Liver (tissue), 8 donors: ENCODE measurements at regions not wholly inside any gene's neighbourhood (a gene's known extent, or its start where the extent isn't known, plus 50 kb on each side); places are given as distances from the start of the nearest gene placed in this dataset.

Source experiments
- DNase-seq: peaks from one replicate; pipeline ENCODE4 v3.0.0-alpha.2; 2017; ENCODE audit warnings: low spot score
- H3K27ac ChIP-seq, 2 donors: one replicate each; pipeline ENCODE4 v1.7.0; 2013; ENCODE audit warnings: inconsistent platforms in 2 of 2, low read length in 2 of 2, control low read depth in 1 of 2, low read depth in 1 of 2, mild to moderate bottlenecking in 1 of 2
- H3K27me3 ChIP-seq, 4 donors: one replicate each; pipeline versions ENCODE4 v1.6.1 to v1.7.0; 2013; ENCODE audit warnings: low read length in 3 of 4, inconsistent platforms in 1 of 4, mild to moderate bottlenecking in 1 of 4, moderate library complexity in 1 of 4; ENCODE audit not compliant: control insufficient read depth in 4 of 4, insufficient read depth in 4 of 4
- H3K36me3 ChIP-seq, 4 donors: one replicate each; pipeline versions ENCODE4 v1.6.1 to v1.7.0; 2013; ENCODE audit warnings: low read length in 3 of 4, mild to moderate bottlenecking in 3 of 4, low read depth in 1 of 4, moderate library complexity in 1 of 4; ENCODE audit not compliant: control insufficient read depth in 4 of 4, insufficient read depth in 3 of 4
- H3K4me1 ChIP-seq, 4 donors: one replicate each; pipeline versions ENCODE4 v1.6.1 to v1.7.0; 2013; ENCODE audit warnings: low read length in 3 of 4, mild to moderate bottlenecking in 3 of 4, moderate library complexity in 1 of 4; ENCODE audit not compliant: control insufficient read depth in 4 of 4, insufficient read depth in 4 of 4
- H3K4me3 ChIP-seq, 3 donors: one replicate each; pipeline versions ENCODE4 v1.6.1 to v1.7.0; 2013; ENCODE audit warnings: low read length in 3 of 3, control low read depth in 1 of 3, low read depth in 1 of 3, mild to moderate bottlenecking in 1 of 3
- H3K9ac ChIP-seq, 2 donors: one replicate each; pipeline ENCODE4 v1.7.0; 2013; ENCODE audit warnings: low read length in 2 of 2, mild to moderate bottlenecking in 2 of 2, moderate library complexity in 2 of 2, control low read depth in 1 of 2, low read depth in 1 of 2
- H3K9me3 ChIP-seq, 4 donors: one replicate each; pipeline versions ENCODE4 v1.6.1 to v1.7.0; 2013; ENCODE audit warnings: low read length in 3 of 4; ENCODE audit not compliant: control insufficient read depth in 4 of 4
- EGR1 ChIP-seq, 2 donors: IDR thresholded peaks; 2 replicates each; pipeline ENCODE4 v1.6.1; 2016 to 2018; ENCODE audit warnings: antibody characterized with exemption in 2 of 2, low read depth in 2 of 2
- FOXA1 ChIP-seq: IDR thresholded peaks from 2 replicates; pipeline ENCODE4 v1.6.1; 2016; ENCODE audit warnings: antibody characterized with exemption
- FOXA2 ChIP-seq: IDR thresholded peaks from 2 replicates; pipeline ENCODE4 v1.6.1; 2016; ENCODE audit warnings: antibody characterized with exemption
- GABPA ChIP-seq, 2 donors: IDR thresholded peaks in 1 of 2; conservative IDR thresholded peaks in 1 of 2; 2 replicates each; pipeline ENCODE4 v1.6.1; 2016; ENCODE audit warnings: antibody characterized with exemption in 2 of 2, mild to moderate bottlenecking in 1 of 2, moderate library complexity in 1 of 2
- HNF4A ChIP-seq, 2 donors: conservative IDR thresholded peaks; 2 replicates each; pipeline ENCODE4 v1.6.1; 2016; ENCODE audit warnings: antibody characterized with exemption in 2 of 2, mild to moderate bottlenecking in 2 of 2
- JUND ChIP-seq, 2 donors: IDR thresholded peaks; 2 replicates each; pipeline ENCODE4 v1.6.1; 2016; ENCODE audit warnings: antibody characterized with exemption in 2 of 2
- RAD21 ChIP-seq, 2 donors: IDR thresholded peaks; 2 replicates each; pipeline ENCODE4 v1.6.1; 2016; ENCODE audit warnings: antibody characterized with exemption in 2 of 2, mild to moderate bottlenecking in 2 of 2
- RXRA ChIP-seq, 2 donors: IDR thresholded peaks; 2 replicates each; pipeline ENCODE4 v1.6.1; 2017 to 2018; ENCODE audit warnings: antibody characterized with exemption in 2 of 2, mild to moderate bottlenecking in 1 of 2
- SP1 ChIP-seq: IDR thresholded peaks from 2 replicates; pipeline ENCODE4 v1.6.1; 2018; ENCODE audit warnings: antibody characterized with exemption, mild to moderate bottlenecking
- TAF1 ChIP-seq: conservative IDR thresholded peaks from 2 replicates; pipeline ENCODE4 v1.6.1; 2016; ENCODE audit warnings: antibody characterized with exemption, mild to moderate bottlenecking
- YY1 ChIP-seq: IDR thresholded peaks from 2 replicates; pipeline ENCODE4 v1.6.1; 2016; ENCODE audit warnings: antibody characterized with exemption, mild to moderate bottlenecking
- WGBS: extraction: QIAGEN DNeasy Blood & Tissue Kit; methylation state at CpG from one replicate; pipeline ENCODE4 v1.1.7; 2013; 5-methylcytosine and 5-hydroxymethylcytosine counted together
- TF ChIP-seq, protein P1 (sequence below): IDR thresholded peaks from 2 replicates; pipeline ENCODE4 v1.6.1; 2016; ENCODE audit warnings: antibody characterized with exemption
- TF ChIP-seq, protein P2 (sequence below): IDR thresholded peaks from 2 replicates; pipeline ENCODE4 v1.6.1; 2016; ENCODE audit warnings: antibody characterized with exemption, mild to moderate bottlenecking
- TF ChIP-seq, protein P3 (sequence below): fragments of 150-350 bp; IDR thresholded peaks from 2 replicates; pipeline ENCODE4 v1.5.1; 2017; ENCODE audit warnings: improper control_type of control experiment, low read depth, low read length; ENCODE audit not compliant: missing input control
- TF ChIP-seq, protein P4 (sequence below): IDR thresholded peaks from 2 replicates; pipeline ENCODE4 v1.6.1; 2016; ENCODE audit warnings: antibody characterized with exemption
- donor health status: healthy.
- donor health status: healthy.
- donor health status: healthy.
- donor health status: healthy.
- donor health status: healthy.

DNA sequence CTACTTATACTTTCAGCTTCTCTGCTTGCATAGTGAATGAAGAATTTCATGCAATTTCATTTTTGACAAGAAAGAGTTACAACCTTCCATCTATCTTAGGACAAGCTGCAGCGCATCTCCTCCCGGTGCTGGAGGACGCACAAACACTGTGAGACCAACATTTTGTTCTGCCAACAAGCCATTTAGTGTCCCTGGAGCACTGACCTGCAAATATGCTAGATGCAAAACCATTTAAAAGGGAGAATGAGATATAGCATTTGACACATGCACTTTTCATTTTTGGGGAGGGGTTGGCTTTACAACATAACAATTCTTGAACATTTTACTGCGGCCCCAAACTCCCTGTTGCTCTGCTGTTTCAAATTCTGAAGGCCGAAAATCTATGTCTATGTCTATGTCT is 127.2 kb upstream of the SLC30A5 start:
- WGBS: 91% methylated on average over 5 of the region's 5 CpGs
- Histone ChIP-seq H3K36me3 (no peaks in the 10 kb centered on the region), H3K4me3 (no peak overlapping the region), H3K4me1 (peaks cover 0 to 7% (median 3%) of the 10 kb centered on the region in 4 donors), H3K27ac (no peak overlapping the region), H3K9ac (no peak overlapping the region), H3K9me3 (no peaks in the 10 kb centered on the region), H3K27me3 (no peaks in the 10 kb centered on the region)
- no peak for DNase-seq
- TF ChIP-seq SP1 (no peak), GABPA (IDR thresholded peaks at IDR 0.05 in 1 of 2, conservative IDR thresholded peaks at IDR 0.05 in 1 of 2) (no peak), JUND (IDR thresholded peaks at IDR 0.05) (no peak)
- TF ChIP-seq, protein P1, sequence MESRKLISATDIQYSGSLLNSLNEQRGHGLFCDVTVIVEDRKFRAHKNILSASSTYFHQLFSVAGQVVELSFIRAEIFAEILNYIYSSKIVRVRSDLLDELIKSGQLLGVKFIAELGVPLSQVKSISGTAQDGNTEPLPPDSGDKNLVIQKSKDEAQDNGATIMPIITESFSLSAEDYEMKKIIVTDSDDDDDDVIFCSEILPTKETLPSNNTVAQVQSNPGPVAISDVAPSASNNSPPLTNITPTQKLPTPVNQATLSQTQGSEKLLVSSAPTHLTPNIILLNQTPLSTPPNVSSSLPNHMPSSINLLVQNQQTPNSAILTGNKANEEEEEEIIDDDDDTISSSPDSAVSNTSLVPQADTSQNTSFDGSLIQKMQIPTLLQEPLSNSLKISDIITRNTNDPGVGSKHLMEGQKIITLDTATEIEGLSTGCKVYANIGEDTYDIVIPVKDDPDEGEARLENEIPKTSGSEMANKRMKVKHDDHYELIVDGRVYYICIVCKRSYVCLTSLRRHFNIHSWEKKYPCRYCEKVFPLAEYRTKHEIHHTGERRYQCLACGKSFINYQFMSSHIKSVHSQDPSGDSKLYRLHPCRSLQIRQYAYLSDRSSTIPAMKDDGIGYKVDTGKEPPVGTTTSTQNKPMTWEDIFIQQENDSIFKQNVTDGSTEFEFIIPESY: no peak
- TF ChIP-seq, protein P2, sequence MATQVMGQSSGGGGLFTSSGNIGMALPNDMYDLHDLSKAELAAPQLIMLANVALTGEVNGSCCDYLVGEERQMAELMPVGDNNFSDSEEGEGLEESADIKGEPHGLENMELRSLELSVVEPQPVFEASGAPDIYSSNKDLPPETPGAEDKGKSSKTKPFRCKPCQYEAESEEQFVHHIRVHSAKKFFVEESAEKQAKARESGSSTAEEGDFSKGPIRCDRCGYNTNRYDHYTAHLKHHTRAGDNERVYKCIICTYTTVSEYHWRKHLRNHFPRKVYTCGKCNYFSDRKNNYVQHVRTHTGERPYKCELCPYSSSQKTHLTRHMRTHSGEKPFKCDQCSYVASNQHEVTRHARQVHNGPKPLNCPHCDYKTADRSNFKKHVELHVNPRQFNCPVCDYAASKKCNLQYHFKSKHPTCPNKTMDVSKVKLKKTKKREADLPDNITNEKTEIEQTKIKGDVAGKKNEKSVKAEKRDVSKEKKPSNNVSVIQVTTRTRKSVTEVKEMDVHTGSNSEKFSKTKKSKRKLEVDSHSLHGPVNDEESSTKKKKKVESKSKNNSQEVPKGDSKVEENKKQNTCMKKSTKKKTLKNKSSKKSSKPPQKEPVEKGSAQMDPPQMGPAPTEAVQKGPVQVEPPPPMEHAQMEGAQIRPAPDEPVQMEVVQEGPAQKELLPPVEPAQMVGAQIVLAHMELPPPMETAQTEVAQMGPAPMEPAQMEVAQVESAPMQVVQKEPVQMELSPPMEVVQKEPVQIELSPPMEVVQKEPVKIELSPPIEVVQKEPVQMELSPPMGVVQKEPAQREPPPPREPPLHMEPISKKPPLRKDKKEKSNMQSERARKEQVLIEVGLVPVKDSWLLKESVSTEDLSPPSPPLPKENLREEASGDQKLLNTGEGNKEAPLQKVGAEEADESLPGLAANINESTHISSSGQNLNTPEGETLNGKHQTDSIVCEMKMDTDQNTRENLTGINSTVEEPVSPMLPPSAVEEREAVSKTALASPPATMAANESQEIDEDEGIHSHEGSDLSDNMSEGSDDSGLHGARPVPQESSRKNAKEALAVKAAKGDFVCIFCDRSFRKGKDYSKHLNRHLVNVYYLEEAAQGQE: no peak

DNA sequence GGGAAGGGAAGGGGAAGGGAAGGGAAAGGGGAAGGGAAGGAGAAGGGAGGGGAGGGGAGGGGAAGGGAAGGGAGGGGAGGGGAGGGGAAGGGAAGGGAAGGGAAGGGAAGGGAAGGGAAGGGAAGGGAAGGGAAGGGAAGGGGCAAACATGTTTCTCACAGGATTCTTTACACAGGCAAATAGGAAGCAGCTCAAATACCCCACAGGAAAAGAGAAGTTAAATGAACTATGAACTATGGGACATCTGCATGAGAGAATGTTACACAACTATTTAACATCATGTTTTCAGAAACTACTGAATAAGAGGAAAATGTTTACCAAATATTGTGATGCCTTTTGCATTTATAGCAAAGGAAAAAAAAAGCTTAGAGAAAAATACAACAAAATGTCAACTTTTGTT is 125.4 kb upstream of the SLC30A5 start:
- Histone ChIP-seq H3K4me1 (no peaks in the 10 kb centered on the region), H3K9ac (no peak overlapping the region), H3K27me3 (no peaks in the 10 kb centered on the region), H3K36me3 (no peaks in the 10 kb centered on the region), H3K27ac (no peak overlapping the region), H3K9me3 (no peaks in the 10 kb centered on the region), H3K4me3 (no peak overlapping the region)
- TF ChIP-seq YY1 (no peak), RXRA (IDR thresholded peaks at IDR 0.05) (peak in 1 of 2 donors; percentile 25), HNF4A (conservative IDR thresholded peaks at IDR 0.05) (peak; percentile 26 to 53), FOXA2 (no peak)
- no peak for DNase-seq

DNA sequence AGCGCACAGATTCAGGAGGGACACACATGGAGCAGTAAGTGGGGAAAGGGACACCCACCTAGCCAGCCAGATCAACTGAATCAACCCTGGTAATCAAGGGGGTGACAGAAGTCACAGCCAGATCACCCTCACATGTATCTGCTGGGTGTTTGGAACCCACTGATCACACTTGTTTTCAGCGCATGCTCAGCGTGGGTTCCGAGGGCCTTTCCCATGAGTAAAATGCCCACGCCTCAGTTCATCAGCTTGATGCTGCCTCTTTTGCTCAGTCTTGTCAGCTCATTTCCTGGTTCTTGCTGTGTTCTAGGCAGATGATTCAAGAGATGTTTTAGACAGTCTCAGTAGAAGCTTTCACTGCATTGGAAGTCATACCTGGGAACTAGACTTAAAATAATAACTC is 123.2 kb upstream of the SLC30A5 start:
- Histone ChIP-seq H3K36me3 (no peaks in the 10 kb centered on the region), H3K9ac (no peak overlapping the region), H3K27ac (no peak overlapping the region), H3K4me3 (no peak overlapping the region), H3K9me3 (no peaks in the 10 kb centered on the region), H3K27me3 (no peaks in the 10 kb centered on the region), H3K4me1 (no peaks in the 10 kb centered on the region)
- WGBS: 96% methylated on average over 5 of the region's 5 CpGs
- DNase-seq: no peak
- TF ChIP-seq, protein P1: no peak
- TF ChIP-seq TAF1: no peak
- no peak for TF ChIP-seq FOXA2
- TF ChIP-seq JUND (IDR thresholded peaks at IDR 0.05): no peak
- TF ChIP-seq HNF4A (conservative IDR thresholded peaks at IDR 0.05): no peak
- TF ChIP-seq, protein P3, sequence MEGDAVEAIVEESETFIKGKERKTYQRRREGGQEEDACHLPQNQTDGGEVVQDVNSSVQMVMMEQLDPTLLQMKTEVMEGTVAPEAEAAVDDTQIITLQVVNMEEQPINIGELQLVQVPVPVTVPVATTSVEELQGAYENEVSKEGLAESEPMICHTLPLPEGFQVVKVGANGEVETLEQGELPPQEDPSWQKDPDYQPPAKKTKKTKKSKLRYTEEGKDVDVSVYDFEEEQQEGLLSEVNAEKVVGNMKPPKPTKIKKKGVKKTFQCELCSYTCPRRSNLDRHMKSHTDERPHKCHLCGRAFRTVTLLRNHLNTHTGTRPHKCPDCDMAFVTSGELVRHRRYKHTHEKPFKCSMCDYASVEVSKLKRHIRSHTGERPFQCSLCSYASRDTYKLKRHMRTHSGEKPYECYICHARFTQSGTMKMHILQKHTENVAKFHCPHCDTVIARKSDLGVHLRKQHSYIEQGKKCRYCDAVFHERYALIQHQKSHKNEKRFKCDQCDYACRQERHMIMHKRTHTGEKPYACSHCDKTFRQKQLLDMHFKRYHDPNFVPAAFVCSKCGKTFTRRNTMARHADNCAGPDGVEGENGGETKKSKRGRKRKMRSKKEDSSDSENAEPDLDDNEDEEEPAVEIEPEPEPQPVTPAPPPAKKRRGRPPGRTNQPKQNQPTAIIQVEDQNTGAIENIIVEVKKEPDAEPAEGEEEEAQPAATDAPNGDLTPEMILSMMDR: no peak
- TF ChIP-seq RXRA (IDR thresholded peaks at IDR 0.05): no peak
- TF ChIP-seq, protein P4, sequence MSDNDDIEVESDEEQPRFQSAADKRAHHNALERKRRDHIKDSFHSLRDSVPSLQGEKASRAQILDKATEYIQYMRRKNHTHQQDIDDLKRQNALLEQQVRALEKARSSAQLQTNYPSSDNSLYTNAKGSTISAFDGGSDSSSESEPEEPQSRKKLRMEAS: no peak
- TF ChIP-seq EGR1 (IDR thresholded peaks at IDR 0.05; ENCODE audit: low read depth in 2 of 2): no peak
- no peak for TF ChIP-seq RAD21 (IDR thresholded peaks at IDR 0.05)
- TF ChIP-seq FOXA1: no peak
- no peak for TF ChIP-seq YY1
- TF ChIP-seq GABPA (IDR thresholded peaks at IDR 0.05 in 1 of 2, conservative IDR thresholded peaks at IDR 0.05 in 1 of 2): no peak
